GM19452 (cell line): ENCODE measurements at regions not wholly inside any gene's neighbourhood (a gene's known extent, or its start where the extent isn't known, plus 50 kb on each side); places are given as distances from the start of the nearest gene placed in this dataset.

Source experiments
- ATAC-seq: cut with Tn5 transposase; IDR thresholded peaks from one replicate; pipeline ENCODE4 v1.9.1; 2021; ENCODE audit not compliant: unreplicated experiment

GRCh38 chr5:168177831-168178450, 113.5 kb upstream of the WWC1 start:
- no peak for ATAC-seq

GRCh38 chr5:168179192-168179593, 112.3 kb upstream of the WWC1 start:
- ATAC-seq = no peak

- no peak for ATAC-seq
Observed at GRCh38 chr5:168182269-168182668, 109.2 kb upstream of the WWC1 start.

GRCh38 chr5:168184103-168184502, 107.3 kb upstream of the WWC1 start:
- no peak for ATAC-seq

- no peak for ATAC-seq
Observed at GRCh38 chr5:168186289-168187074, 105.0 kb upstream of the WWC1 start.

GRCh38 chr5:168187614-168188013, 103.8 kb upstream of the WWC1 start:
- ATAC-seq = no peak

- no peak for ATAC-seq
Observed at GRCh38 chr5:168188182-168188581, 103.3 kb upstream of the WWC1 start.

- ATAC-seq = no peak
Observed at GRCh38 chr5:168192120-168192519, 99.3 kb upstream of the WWC1 start.

GRCh38 chr5:168193493-168194250, 97.8 kb upstream of the WWC1 start:
- no peak for ATAC-seq

GRCh38 chr5:168195110-168195509, 96.3 kb upstream of the WWC1 start:
- no peak for ATAC-seq

GRCh38 chr5:168198359-168198758, 93.1 kb upstream of the WWC1 start:
- no peak for ATAC-seq

- no peak for ATAC-seq
Observed at GRCh38 chr5:168202996-168203395, 88.4 kb upstream of the WWC1 start.

- ATAC-seq = no peak
Observed at GRCh38 chr5:168204165-168204564, 87.3 kb upstream of the WWC1 start.

GRCh38 chr5:168207450-168208029, 83.9 kb upstream of the WWC1 start:
- ATAC-seq = no peak

GRCh38 chr5:168209244-168209995, 82.0 kb upstream of the WWC1 start:
- ATAC-seq = no peak

- no peak for ATAC-seq
Observed at GRCh38 chr5:168209997-168210396, 81.4 kb upstream of the WWC1 start.

GRCh38 chr5:168211245-168211644, 80.2 kb upstream of the WWC1 start:
- no peak for ATAC-seq

- no peak for ATAC-seq
Observed at GRCh38 chr5:168211936-168212335, 79.5 kb upstream of the WWC1 start.

- ATAC-seq = no peak
Observed at GRCh38 chr5:168214071-168214470, 77.4 kb upstream of the WWC1 start.

GRCh38 chr5:168214886-168215285, 76.6 kb upstream of the WWC1 start:
- ATAC-seq = no peak

- no peak for ATAC-seq
Observed at GRCh38 chr5:168215646-168216045, 75.8 kb upstream of the WWC1 start.
